RWPE2 (cell line): ENCODE measurements at regions not wholly inside any gene's neighbourhood (a gene's known extent, or its start where the extent isn't known, plus 50 kb on each side); places are given as distances from the start of the nearest gene placed in this dataset.
"Not testable (repeated sequence)": the region's sequence is repeated elsewhere in the genome, so short reads cannot be mapped to it uniquely, and the experiment has no call there.

Experiments used
- ATAC-seq: fragments of 200-7000 bp; cut with Tn5 transposase; 3 replicates; pipeline ENCODE4 v1.9.1; 2021; ENCODE audit warnings: low read depth
- DNase-seq: peaks from one replicate; pipeline ENCODE4 v3.0.0-alpha.2; 2020; ENCODE audit warnings: low spot score
- H3K27ac ChIP-seq: fragments of 450-650 bp; 2 replicates; pipeline ENCODE4 v1.5.1; 2017; ENCODE audit warnings: mild to moderate bottlenecking; ENCODE audit not compliant: poor library complexity, severe bottlenecking
- H3K27me3 ChIP-seq: fragments of 250-450 bp; sonication (Bioruptor Pico); 2 replicates; pipeline ENCODE4 v1.5.1; 2021; ENCODE audit warnings: mild to moderate bottlenecking, moderate library complexity; ENCODE audit not compliant: insufficient read depth, poor library complexity, severe bottlenecking
- H3K36me3 ChIP-seq: fragments of 250-450 bp; sonication (Bioruptor Pico); 2 replicates; pipeline ENCODE4 v1.5.1; 2020; ENCODE audit warnings: low read depth, mild to moderate bottlenecking, moderate library complexity
- H3K4me1 ChIP-seq: fragments of 250-450 bp; sonication (Bioruptor Pico); 2 replicates; pipeline ENCODE4 v1.5.1; 2021; ENCODE audit warnings: mild to moderate bottlenecking, moderate library complexity; ENCODE audit not compliant: insufficient read depth, poor library complexity, severe bottlenecking
- H3K4me3 ChIP-seq: fragments of 250-450 bp; sonication (Bioruptor Pico); 2 replicates; pipeline ENCODE4 v1.5.1; 2021; ENCODE audit warnings: mild to moderate bottlenecking, moderate library complexity; ENCODE audit not compliant: severe bottlenecking
- H3K9me3 ChIP-seq: fragments of 250-450 bp; sonication (Bioruptor Pico); 2 replicates; pipeline ENCODE4 v1.5.1; 2021; ENCODE audit warnings: mild to moderate bottlenecking, moderate library complexity; ENCODE audit not compliant: severe bottlenecking
- CTCF ChIP-seq: fragments of 450-650 bp; IDR thresholded peaks from one replicate; pipeline ENCODE4 v1.5.1; 2017; ENCODE audit warnings: mild to moderate bottlenecking, moderate library complexity; ENCODE audit not compliant: poor library complexity, severe bottlenecking

- H3K27me3 ChIP-seq = peaks cover 19% of the 10 kb centered on the region
- H3K36me3 ChIP-seq = no peaks in the 10 kb centered on the region
- no peaks in the 10 kb centered on the region for H3K9me3 ChIP-seq
- H3K27ac ChIP-seq = no peak overlapping the region
- ATAC-seq (no peak), DNase-seq (no peak)
- TF ChIP-seq CTCF = no peak
- no peak overlapping the region for H3K4me3 ChIP-seq
- H3K4me1 ChIP-seq = no peaks in the 10 kb centered on the region
Observed at GRCh38 chr2:58764338-58765104, 523.4 kb upstream of the FANCL start.

GRCh38 chr2:58762176-58762781, 521.2 kb upstream of the FANCL start:
- TF ChIP-seq CTCF = peak; percentile 66
- Histone ChIP-seq H3K4me1 (no peaks in the 10 kb centered on the region), H3K27me3 (peaks cover under 1% of the 10 kb centered on the region), H3K36me3 (no peaks in the 10 kb centered on the region), H3K27ac (no peak overlapping the region), H3K9me3 (no peaks in the 10 kb centered on the region), H3K4me3 (no peak overlapping the region)
- ATAC-seq (peak; percentile 95), DNase-seq (no peak)

- no peak for ATAC-seq
- no peaks in the 10 kb centered on the region for H3K36me3 ChIP-seq
- no peak overlapping the region for H3K27ac ChIP-seq
- no peak overlapping the region for H3K4me3 ChIP-seq
- H3K9me3 ChIP-seq = no peaks in the 10 kb centered on the region
- H3K27me3 ChIP-seq = no peaks in the 10 kb centered on the region
- DNase-seq = no peak
- TF ChIP-seq CTCF = no peak
- H3K4me1 ChIP-seq = no peaks in the 10 kb centered on the region
Observed at GRCh38 chr2:58757971-58758370, 516.8 kb upstream of the FANCL start.

- no peak for ATAC-seq
- Histone ChIP-seq H3K27ac (no peak overlapping the region), H3K36me3 (no peaks in the 10 kb centered on the region), H3K27me3 (no peaks in the 10 kb centered on the region), H3K4me3 (no peak overlapping the region), H3K4me1 (no peaks in the 10 kb centered on the region), H3K9me3 (no peaks in the 10 kb centered on the region)
- DNase-seq = no peak
- TF ChIP-seq CTCF = no peak
Observed at GRCh38 chr2:58756336-58756735, 515.2 kb upstream of the FANCL start.

- ATAC-seq, H3K27me3 ChIP-seq, H3K4me1 ChIP-seq, H3K9me3 ChIP-seq, H3K36me3 ChIP-seq, DNase-seq, H3K27ac ChIP-seq, H3K4me3 ChIP-seq: not testable (repeated sequence)
Observed at GRCh38 chr2:58752507-58752906, 511.4 kb upstream of the FANCL start.

- not testable (repeated sequence) for ATAC-seq, DNase-seq, H3K4me3 ChIP-seq, H3K4me1 ChIP-seq, H3K36me3 ChIP-seq, H3K27ac ChIP-seq, H3K9me3 ChIP-seq, H3K27me3 ChIP-seq
Observed at GRCh38 chr2:58751676-58752075, 510.6 kb upstream of the FANCL start.
